Prostate gland (tissue), 2 donors: ENCODE measurements at regions not wholly inside any gene's neighbourhood (a gene's known extent, or its start where the extent isn't known, plus 50 kb on each side); places are given as distances from the start of the nearest gene placed in this dataset.

ENCODE experiments used
- DNase-seq: peaks from one replicate; pipeline ENCODE4 v3.0.0-alpha.2; 2019; ENCODE audit warnings: low spot score
- H3K27ac ChIP-seq, 2 donors: fragments of 200-600 bp; sonication (generic); 2 replicates each; pipeline ENCODE4 v1.5.1; 2017 to 2019
- H3K27me3 ChIP-seq: fragments of 200-600 bp; sonication (generic); replicated peaks from 2 replicates; pipeline ENCODE4 v1.5.1; 2019; ENCODE audit not compliant: insufficient read depth
- H3K36me3 ChIP-seq, 2 donors: fragments of 200-600 bp; sonication (generic); 1 replicate in 1 of 2; 2 replicates in 1 of 2; pipeline versions ENCODE4 v1.5.1 to v1.8.1; 2017 to 2019
- H3K4me1 ChIP-seq: fragments of 200-600 bp; sonication (generic); replicated peaks from 2 replicates; pipeline ENCODE4 v1.5.1; 2019
- H3K4me3 ChIP-seq, 2 donors: fragments of 200-600 bp; sonication (generic); 2 replicates each; pipeline ENCODE4 v1.5.1; 2017 to 2019
- H3K9me3 ChIP-seq: fragments of 200-600 bp; sonication (generic); 2 replicates; pipeline ENCODE4 v1.5.1; 2017
- CTCF ChIP-seq, 4 experiments: fragments of 200-600 bp in 2 of 4; fragments of 450-650 bp in 2 of 4; sonication (generic) in 2 of 4; IDR thresholded peaks; 1 replicate in 3 of 4; 2 replicates in 1 of 4; pipeline ENCODE4 v1.5.1; 2016 to 2019; ENCODE audit warnings: antibody characterized with exemption in 4 of 4, mild to moderate bottlenecking in 2 of 4, moderate library complexity in 2 of 4
- POLR2A ChIP-seq: fragments of 450-650 bp; IDR thresholded peaks from one replicate; pipeline ENCODE4 v1.6.1; 2016; ENCODE audit warnings: antibody characterized with exemption, mild to moderate bottlenecking
- POLR2AphosphoS5 ChIP-seq: sonication (generic); formaldehyde crosslinking; IDR thresholded peaks from one replicate; pipeline ENCODE4 v1.6.1; 2017; ENCODE audit warnings: antibody characterized with exemption
- WGBS: methylation state at CpG from one replicate; pipeline ENCODE4 v1.1.5; 2018; 5-methylcytosine and 5-hydroxymethylcytosine counted together
- intact Hi-C: fragments of 100-400 bp; cut with DNase I; formaldehyde crosslinking; loops from one replicate; pipeline ENCODE4 v1.14.2; 2022

- H3K4me3 ChIP-seq, result no peak overlapping the region
- DNase-seq, result no peak
- no peaks in the 10 kb centered on the region for H3K27me3 ChIP-seq
- no peaks in the 10 kb centered on the region for H3K4me1 ChIP-seq
- intact Hi-C loops, result no loop called here
- H3K9me3 ChIP-seq, result no peaks in the 10 kb centered on the region
- WGBS, result 74% methylated on average over 3 of the region's 3 CpGs
- no peak overlapping the region for H3K27ac ChIP-seq
- TF ChIP-seq POLR2AphosphoS5 (no peak), CTCF (IDR thresholded peaks at IDR 0.05) (no peak), POLR2A (no peak)
- no peaks in the 10 kb centered on the region for H3K36me3 ChIP-seq
These were observed 279.1 kb upstream of the ZEB2 start for GRCh38 chr2:144798989-144799388.

GRCh38 chr2:144798034-144798433 lies 278.1 kb upstream of the ZEB2 start:
- Histone ChIP-seq H3K4me1 (no peaks in the 10 kb centered on the region), H3K4me3 (no peak overlapping the region), H3K9me3 (no peaks in the 10 kb centered on the region), H3K27ac (no peak overlapping the region), H3K27me3 (no peaks in the 10 kb centered on the region), H3K36me3 (no peaks in the 10 kb centered on the region)
- WGBS, result 82% methylated on average over 2 of the region's 2 CpGs
- no peak for TF ChIP-seq POLR2AphosphoS5
- TF ChIP-seq CTCF (IDR thresholded peaks at IDR 0.05), result no peak
- no peak for TF ChIP-seq POLR2A
- intact Hi-C loops, result no loop called here
- DNase-seq, result no peak

GRCh38 chr2:144796936-144797335 lies 277.0 kb upstream of the ZEB2 start:
- Histone ChIP-seq H3K36me3 (no peaks in the 10 kb centered on the region), H3K9me3 (no peaks in the 10 kb centered on the region), H3K27ac (no peak overlapping the region), H3K4me3 (no peak overlapping the region), H3K27me3 (no peaks in the 10 kb centered on the region), H3K4me1 (no peaks in the 10 kb centered on the region)
- WGBS, result 44% methylated on average over 3 of the region's 3 CpGs
- DNase-seq, result no peak
- TF ChIP-seq POLR2A, result no peak
- TF ChIP-seq CTCF (IDR thresholded peaks at IDR 0.05), result no peak
- TF ChIP-seq POLR2AphosphoS5, result no peak
- intact Hi-C loops, result no loop called here

- H3K36me3 ChIP-seq, result no peaks in the 10 kb centered on the region
- intact Hi-C loops, result no loop called here
- H3K4me1 ChIP-seq, result no peaks in the 10 kb centered on the region
- no peak for TF ChIP-seq POLR2AphosphoS5
- no peak for TF ChIP-seq CTCF (IDR thresholded peaks at IDR 0.05)
- TF ChIP-seq POLR2A, result no peak
- no peaks in the 10 kb centered on the region for H3K9me3 ChIP-seq
- H3K27ac ChIP-seq, result no peak overlapping the region
- WGBS, result 60% methylated on average over 2 of the region's 2 CpGs
- H3K27me3 ChIP-seq, result no peaks in the 10 kb centered on the region
- DNase-seq, result no peak
- no peak overlapping the region for H3K4me3 ChIP-seq
These were observed 276.2 kb upstream of the ZEB2 start for GRCh38 chr2:144796164-144796563.

- intact Hi-C loops, result no loop called here
- H3K36me3 ChIP-seq, result no peaks in the 10 kb centered on the region
These were observed 265.3 kb upstream of the ZEB2 start for GRCh38 chr2:144785253-144785652.

More at GRCh38 chr2:144785253-144785652, 265.3 kb upstream of the ZEB2 start:
- WGBS, result 93% methylated on average over 5 of the region's 5 CpGs
- Histone ChIP-seq H3K4me1 (no peaks in the 10 kb centered on the region), H3K27me3 (no peaks in the 10 kb centered on the region), H3K27ac (no peak overlapping the region), H3K9me3 (no peaks in the 10 kb centered on the region), H3K4me3 (no peak overlapping the region)
- no peak for TF ChIP-seq CTCF (IDR thresholded peaks at IDR 0.05)
- TF ChIP-seq POLR2A, result no peak
- no peak for TF ChIP-seq POLR2AphosphoS5
- no peak for DNase-seq
